Activated CD8-positive, alpha-beta memory T cell treated with anti-CD3 and anti-CD28 coated beads for 36 hours (primary cell): ENCODE measurements at regions not wholly inside any gene's neighbourhood (a gene's known extent, or its start where the extent isn't known, plus 50 kb on each side); places are given as distances from the start of the nearest gene placed in this dataset.

Source experiments
- CTCF ChIA-PET: fragments of 350-600 bp; sonication (Branson Sonifier 250); formaldehyde crosslinking; loops from one replicate; lab custom pipeline; 2021; ENCODE audit warnings: antibody characterized with exemption; lab: Charles Lee
- POLR2A ChIA-PET: fragments of 350-600 bp; sonication (Branson Sonifier 250); formaldehyde crosslinking; loops from one replicate; lab custom pipeline; 2021; ENCODE audit warnings: antibody characterized with exemption; lab: Charles Lee

GRCh38 chr12:94079566-94080340 lies 68.6 kb upstream of the PLXNC1 start:
- ChIA-PET POLR2A (no interaction called here), CTCF (no interaction called here)

DNA sequence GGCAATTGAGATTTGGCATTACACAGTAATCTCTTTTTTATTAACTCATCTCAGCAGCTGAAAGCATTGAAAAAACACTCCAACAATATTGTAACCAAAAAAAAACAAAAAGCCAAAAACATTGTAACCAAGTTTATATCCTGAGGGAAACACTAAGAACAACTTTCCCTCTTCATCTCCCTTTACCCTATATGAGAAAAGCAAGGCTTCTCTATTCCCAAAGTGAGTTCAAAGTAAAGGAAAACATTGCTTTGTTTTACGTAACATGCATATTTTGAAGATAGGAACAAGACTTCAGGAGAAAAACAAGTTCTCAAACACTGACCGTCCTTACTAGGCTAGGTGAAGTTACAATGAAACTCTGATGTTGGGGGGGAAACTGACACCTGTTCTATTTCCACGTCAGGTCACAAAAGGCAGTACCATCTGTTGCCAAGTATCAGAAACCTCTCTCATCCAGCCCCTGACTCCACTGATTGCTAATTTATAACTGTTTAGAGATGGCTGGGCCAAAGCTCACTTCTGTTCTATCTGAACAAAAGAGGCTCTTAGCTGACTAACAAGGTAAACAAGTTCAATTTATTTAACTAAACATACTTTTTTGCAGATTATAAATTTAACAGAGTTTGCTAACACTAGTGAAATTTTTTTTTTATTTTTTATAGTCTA lies 67.9 kb upstream of the PLXNC1 start:
- CTCF ChIA-PET, result interaction anchor here (0.7 kb wide), 1 partner anchor 578 kb away, joined by 3 read pairs; no protein-coding TSS in a partner anchor
- POLR2A ChIA-PET, result no interaction called here

DNA sequence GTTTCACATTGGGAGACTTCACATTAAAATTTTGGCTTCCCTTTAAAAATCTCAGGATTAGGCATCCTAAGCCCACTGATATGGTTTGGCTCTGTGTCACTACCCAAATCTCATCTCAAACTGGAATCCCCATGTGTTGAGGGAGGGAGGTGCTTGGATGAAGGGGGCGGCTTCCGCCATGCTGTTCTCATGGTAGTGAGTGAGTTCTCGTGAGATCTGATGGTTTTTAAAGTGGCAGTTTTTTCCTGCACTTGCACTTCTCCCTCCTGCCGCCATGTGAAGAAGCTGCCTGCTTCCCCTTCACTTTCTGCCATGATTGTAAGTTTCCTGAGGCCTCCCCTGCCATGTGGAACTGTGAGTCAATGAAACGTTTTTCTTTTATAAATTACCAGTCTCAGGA lies 65.7 kb upstream of the PLXNC1 start:
- ChIA-PET POLR2A (no interaction called here), CTCF (no interaction called here)

GRCh38 chr12:94089891-94090290 lies 58.5 kb upstream of the PLXNC1 start:
- ChIA-PET POLR2A (no interaction called here), CTCF (interaction anchor here (4.2 kb wide), 1 partner anchor 12 kb away, joined by 16 read pairs; no protein-coding TSS in a partner anchor)

GRCh38 chr12:94091624-94092023 lies 56.8 kb upstream of the PLXNC1 start:
- POLR2A ChIA-PET, result no interaction called here

GRCh38 chr12:94092516-94093241 lies 55.7 kb upstream of the PLXNC1 start:
- ChIA-PET POLR2A (no interaction called here), CTCF (interaction anchor here (2.4 kb wide), 1 partner anchor 9 kb away, joined by 10 read pairs; no protein-coding TSS in a partner anchor)

More at GRCh38 chr12:94091624-94092023, 56.8 kb upstream of the PLXNC1 start:
- CTCF ChIA-PET, result interaction anchor here (2.4 kb wide), 1 partner anchor 10 kb away, joined by 10 read pairs; no protein-coding TSS in a partner anchor

DNA sequence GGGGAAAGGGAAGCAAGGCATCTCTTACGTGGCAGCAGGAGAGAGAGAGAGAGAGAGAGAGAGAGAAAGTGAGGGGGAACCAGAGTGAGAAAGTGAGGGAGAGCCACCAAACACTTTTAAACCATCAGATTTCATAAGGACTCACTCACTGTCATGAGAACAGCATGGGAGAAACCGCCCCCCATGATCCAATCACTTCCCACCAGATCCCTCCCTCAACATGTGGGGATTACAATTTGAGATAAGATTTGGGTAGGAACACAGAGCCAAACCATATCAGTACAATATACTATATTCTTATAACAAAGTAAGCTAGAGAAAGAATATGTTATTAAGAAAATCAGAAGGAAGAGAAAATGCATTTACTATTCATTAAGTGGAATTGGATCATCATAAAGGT lies 53.7 kb upstream of the PLXNC1 start:
- CTCF ChIA-PET, result interaction anchor here (1.5 kb wide), 1 partner anchor 8 kb away, joined by 8 read pairs; no protein-coding TSS in a partner anchor
- POLR2A ChIA-PET, result no interaction called here

DNA sequence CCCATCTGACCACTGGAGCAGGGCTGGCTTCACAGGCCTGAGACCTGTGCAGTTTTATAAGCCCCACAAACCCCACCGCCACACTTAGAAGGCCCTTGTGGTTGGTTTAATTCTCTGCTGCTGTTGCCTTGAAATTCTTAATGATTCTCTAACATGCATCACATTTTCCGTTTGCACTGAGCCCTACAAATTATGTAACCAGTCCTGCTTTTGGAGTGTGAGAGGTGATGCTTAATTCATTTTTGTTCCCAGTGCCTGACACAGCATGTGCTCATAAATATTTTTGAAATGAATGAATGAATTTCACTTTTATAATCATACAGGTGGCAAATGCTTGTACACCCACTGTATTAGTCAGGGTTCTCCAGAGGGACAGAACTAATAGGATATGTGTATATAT lies 52.8 kb upstream of the PLXNC1 start:
- POLR2A ChIA-PET, result no interaction called here
- CTCF ChIA-PET, result no interaction called here

- POLR2A ChIA-PET, result no interaction called here
- CTCF ChIA-PET, result interaction anchor here (0.8 to 5.8 kb wide), 3 partner anchors 8 to 550 kb away, joined by 3 to 51 read pairs (median 4); no protein-coding TSS in a partner anchor
Observed at GRCh38 chr12:94098466-94098865, 49.9 kb upstream of the PLXNC1 start.
